ENCODE measurements at regions not wholly inside any gene's neighbourhood (a gene's known extent, or its start where the extent isn't known, plus 50 kb on each side); places are given as distances from the start of the nearest gene placed in this dataset.

DNA sequence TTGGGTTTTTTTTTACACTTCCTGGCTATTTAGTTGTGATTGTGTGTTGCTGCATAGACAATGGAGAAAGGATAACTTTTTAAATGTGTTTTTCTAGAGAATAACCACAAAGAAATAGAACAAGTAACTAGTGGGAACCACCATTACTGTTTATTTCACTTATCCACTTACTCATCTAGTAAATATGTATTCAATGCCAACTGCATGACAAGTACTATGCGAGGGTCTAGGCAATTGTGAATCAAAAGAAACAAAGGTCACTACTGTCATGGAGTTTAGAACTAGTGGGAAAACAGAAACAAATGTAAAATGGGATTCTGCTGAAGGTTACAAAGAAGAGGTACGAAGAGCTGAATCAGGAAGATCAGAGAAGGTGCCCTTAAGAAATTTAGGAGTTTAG, 600.9 kb upstream of the ROBO2 start:
- no peak overlapping the region for H2BK15ac ChIP-seq (ENCODE audit: low read length)
- no peaks in the 10 kb centered on the region for H3K9me3 ChIP-seq (ENCODE audit: insufficient read depth in 2 of 2, low read depth in 1 of 2, low read length in 1 of 2)
- FAIRE-seq (no peak), DNase-seq (ENCODE audit: low read depth in 1 of 2, low spot score in 2 of 2) (peak in 1 of 2 experiments; percentile 1)
- no peak overlapping the region for H4K91ac ChIP-seq (replicated peaks; ENCODE audit: insufficient read length, low read length)
- H4K8ac ChIP-seq (ENCODE audit: extremely low read depth, insufficient read depth, low read length): no peak overlapping the region
- H3K27ac ChIP-seq (ENCODE audit: low read depth, low read length): no peak overlapping the region
- no peaks in the 10 kb centered on the region for H3K79me2 ChIP-seq (ENCODE audit: control insufficient read depth in 1 of 2, insufficient read depth in 2 of 2, low read length in 2 of 2)
- H2BK120ac ChIP-seq (replicated peaks; ENCODE audit: low read depth, low read length): no peak overlapping the region
- H3K14ac ChIP-seq (ENCODE audit: insufficient read length): no peak overlapping the region
- no peaks in the 10 kb centered on the region for H3K36me3 ChIP-seq (ENCODE audit: control insufficient read depth in 2 of 4, insufficient read depth in 4 of 4, low read length in 3 of 4)
- no peak overlapping the region for H3K18ac ChIP-seq (ENCODE audit: extremely low read depth, low read length)
- no peak overlapping the region for H3K56ac ChIP-seq (replicated peaks; ENCODE audit: insufficient read length, low read depth, low read length)
- H3K4me3 ChIP-seq (ENCODE audit: extremely low read depth in 1 of 4, insufficient read depth in 2 of 4, low read depth in 3 of 4, low read length in 4 of 4): no peak overlapping the region
- H3K27me3 ChIP-seq (replicated peaks in 1 of 4; ENCODE audit: control insufficient read depth in 3 of 4, extremely low read depth in 1 of 4, insufficient read depth in 3 of 4, low read length in 3 of 4): no peaks in the 10 kb centered on the region
- H3K79me1 ChIP-seq (ENCODE audit: low read depth, low read length): no peaks in the 10 kb centered on the region
- ChIA-PET CTCF (ENCODE audit: partially characterized antibody) (interaction anchor here (1.6 kb wide), 1 partner anchor 20 kb away, joined by 3 read pairs; no protein-coding TSS in a partner anchor), POLR2A (ENCODE audit: partially characterized antibody) (no interaction called here)
- H3K4me1 ChIP-seq (replicated peaks in 1 of 4; ENCODE audit: control insufficient read depth in 3 of 4, insufficient read depth in 4 of 4, low read length in 3 of 4): no peaks in the 10 kb centered on the region
- no peaks in the 10 kb centered on the region for H4K20me1 ChIP-seq (replicated peaks in 1 of 2; ENCODE audit: control insufficient read depth in 1 of 2, insufficient read depth in 2 of 2, low read length in 2 of 2)
- H2AK5ac ChIP-seq (ENCODE audit: low read depth, low read length): no peak overlapping the region
- WGBS, 2 experiments (ENCODE audit: extremely low coverage in 1 of 2, insufficient coverage in 1 of 2, insufficient read length in 1 of 2, insufficient replicate concordance in 2 of 2, low coverage in 1 of 2, low lambda C conversion rate in 2 of 2, missing lambda C conversion rate in 1 of 2): 57% methylated on average over 2 of the region's 2 CpGs; no CpG with 5 or more reads in 1 of the 2 experiments
- H3K23me2 ChIP-seq (ENCODE audit: low read depth, low read length): no peaks in the 10 kb centered on the region
- no peak overlapping the region for H4K5ac ChIP-seq (ENCODE audit: insufficient read length, low read depth, low read length)
- no peak for TF ChIP-seq FOSL1 (IDR thresholded peaks at IDR 0.05; ENCODE audit: insufficient read depth, low read depth, low read length)
- no peak overlapping the region for H3K4me2 ChIP-seq (ENCODE audit: insufficient read depth in 1 of 2, low read depth in 2 of 2, low read length in 2 of 2)
- no peak overlapping the region for H2BK12ac ChIP-seq (ENCODE audit: low read depth, low read length)
- H2BK5ac ChIP-seq (ENCODE audit: low read depth, low read length): no peak overlapping the region
- H3K9ac ChIP-seq (replicated peaks in 1 of 4; ENCODE audit: extremely low read depth in 1 of 4, low read depth in 3 of 4, low read length in 3 of 4): no peak overlapping the region
- H3K4ac ChIP-seq (replicated peaks; ENCODE audit: insufficient read length, low read depth, low read length): no peak overlapping the region
- no peak overlapping the region for H2AFZ ChIP-seq (ENCODE audit: low read length)
- no peak overlapping the region for H3K23ac ChIP-seq (ENCODE audit: insufficient read length)
- H2BK20ac ChIP-seq (ENCODE audit: low read length): no peak overlapping the region

All from H1 (cell line).